AG09319 (cell line): ENCODE measurements at regions not wholly inside any gene's neighbourhood (a gene's known extent, or its start where the extent isn't known, plus 50 kb on each side); places are given as distances from the start of the nearest gene placed in this dataset.

ENCODE experiments used
- DNase-seq: peaks from one replicate; pipeline ENCODE4 v3.0.0-alpha.2; 2010; ENCODE audit warnings: low read depth; ENCODE audit errors: extremely low read depth
- TF ChIP-seq, protein P1 (sequence below): IDR thresholded peaks from 2 replicates; pipeline ENCODE4 v1.5.1; 2011; ENCODE audit warnings: low read depth, mild to moderate bottlenecking, inconsistent platforms, low read length, moderate library complexity

DNA sequence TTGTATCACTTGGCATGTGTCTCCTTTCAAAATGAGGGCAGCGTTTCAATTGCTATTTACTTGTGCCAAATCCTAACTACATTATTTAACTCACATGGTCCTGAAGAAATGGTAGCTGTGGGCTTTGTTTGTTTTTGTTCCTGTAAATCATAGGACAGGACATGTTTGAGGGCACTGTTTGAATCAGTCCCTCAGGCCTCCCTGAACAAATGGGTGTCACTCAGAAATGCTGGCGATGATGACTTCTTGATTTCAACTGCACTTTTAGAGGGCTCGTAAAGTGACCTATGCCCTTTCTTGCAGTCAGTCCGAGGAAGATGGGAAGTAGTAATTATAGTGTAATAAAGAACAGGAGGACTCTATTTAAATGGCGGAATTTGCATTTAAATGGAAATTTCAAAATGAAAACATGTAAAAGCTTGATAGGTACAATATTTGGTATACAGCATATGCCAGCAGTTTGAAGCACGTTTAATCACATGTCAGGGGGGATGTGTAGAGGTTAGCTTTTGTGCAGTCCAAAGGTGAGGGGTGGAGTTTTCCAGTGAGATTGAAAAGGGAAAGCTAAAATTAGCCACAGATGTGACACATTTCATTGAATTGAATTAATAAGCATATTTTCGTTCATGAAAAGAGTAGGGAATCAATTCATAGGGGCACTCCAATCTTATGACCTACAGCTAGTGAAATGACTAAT is 1958.7 kb upstream of the IGFBP7 start:
- no peak for DNase-seq
- TF ChIP-seq, protein P1, sequence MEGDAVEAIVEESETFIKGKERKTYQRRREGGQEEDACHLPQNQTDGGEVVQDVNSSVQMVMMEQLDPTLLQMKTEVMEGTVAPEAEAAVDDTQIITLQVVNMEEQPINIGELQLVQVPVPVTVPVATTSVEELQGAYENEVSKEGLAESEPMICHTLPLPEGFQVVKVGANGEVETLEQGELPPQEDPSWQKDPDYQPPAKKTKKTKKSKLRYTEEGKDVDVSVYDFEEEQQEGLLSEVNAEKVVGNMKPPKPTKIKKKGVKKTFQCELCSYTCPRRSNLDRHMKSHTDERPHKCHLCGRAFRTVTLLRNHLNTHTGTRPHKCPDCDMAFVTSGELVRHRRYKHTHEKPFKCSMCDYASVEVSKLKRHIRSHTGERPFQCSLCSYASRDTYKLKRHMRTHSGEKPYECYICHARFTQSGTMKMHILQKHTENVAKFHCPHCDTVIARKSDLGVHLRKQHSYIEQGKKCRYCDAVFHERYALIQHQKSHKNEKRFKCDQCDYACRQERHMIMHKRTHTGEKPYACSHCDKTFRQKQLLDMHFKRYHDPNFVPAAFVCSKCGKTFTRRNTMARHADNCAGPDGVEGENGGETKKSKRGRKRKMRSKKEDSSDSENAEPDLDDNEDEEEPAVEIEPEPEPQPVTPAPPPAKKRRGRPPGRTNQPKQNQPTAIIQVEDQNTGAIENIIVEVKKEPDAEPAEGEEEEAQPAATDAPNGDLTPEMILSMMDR = no peak

DNA sequence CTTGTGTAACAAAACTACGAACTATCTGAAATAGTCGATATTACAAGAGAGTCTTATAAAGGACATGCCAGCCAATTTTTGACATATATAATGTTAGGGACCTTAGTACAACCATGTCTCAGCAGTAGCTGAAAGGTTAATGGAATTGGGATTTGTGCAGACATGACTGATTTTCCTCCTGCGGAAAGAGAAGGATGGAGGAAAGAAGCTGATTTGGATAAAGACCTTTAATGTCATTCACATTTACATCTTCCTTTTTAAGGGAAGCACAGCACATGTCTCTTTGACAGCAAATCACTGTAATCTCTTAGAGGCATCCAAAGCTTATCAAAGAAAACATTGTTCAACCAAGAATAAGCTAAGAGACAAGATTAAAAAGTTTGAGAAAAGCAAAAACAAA is 1976.2 kb upstream of the IGFBP7 start:
- DNase-seq = no peak
- TF ChIP-seq, protein P1 = no peak

DNA sequence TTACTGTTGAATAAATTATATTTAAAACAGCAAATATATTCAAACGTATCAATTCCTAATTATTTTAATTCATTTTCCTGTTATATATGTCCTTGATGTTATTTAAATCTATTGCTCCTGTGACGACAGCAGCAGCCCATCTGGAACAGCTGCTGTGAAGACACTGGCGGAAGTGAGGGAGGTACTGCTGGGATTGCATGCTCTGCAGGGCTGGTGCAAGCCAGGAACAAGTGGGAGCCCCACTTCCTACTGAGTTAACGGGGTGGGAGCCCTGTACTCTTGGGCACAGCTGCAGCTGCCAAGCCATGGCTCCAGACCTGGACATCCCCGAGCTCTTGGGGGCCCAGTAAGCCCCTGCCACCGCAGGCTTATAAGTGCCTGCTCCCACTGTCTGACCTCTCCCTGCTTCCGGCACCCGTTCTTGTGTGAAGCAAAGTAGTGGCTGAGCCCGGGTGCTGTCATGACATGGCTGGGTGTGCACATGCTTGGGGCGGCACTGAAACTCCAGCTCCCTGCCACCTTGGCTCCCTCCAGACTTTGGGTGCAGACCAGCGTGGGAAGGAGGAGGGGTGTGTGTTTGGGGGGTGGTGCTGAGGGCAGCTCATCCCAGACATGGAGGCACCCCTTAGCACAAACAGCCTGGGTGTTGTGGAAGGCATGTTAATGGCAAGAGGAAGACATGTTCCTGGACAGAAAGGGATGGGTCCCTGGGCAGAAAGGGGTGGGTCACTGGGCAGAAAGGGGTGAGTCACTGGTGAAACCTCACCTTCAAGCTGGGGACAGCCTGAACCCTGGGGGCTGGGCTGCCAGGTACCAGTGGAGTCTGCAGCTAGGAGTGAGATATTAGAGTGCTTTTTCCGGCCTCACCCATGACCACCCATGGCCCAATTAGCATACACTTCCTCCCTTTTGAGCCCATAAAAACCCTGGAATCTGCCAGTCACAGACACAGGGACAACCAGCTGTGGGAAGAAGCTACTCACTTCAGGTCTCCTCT is 1981.3 kb upstream of the IGFBP7 start:
- no peak for DNase-seq
- TF ChIP-seq, protein P1 = no peak

DNA sequence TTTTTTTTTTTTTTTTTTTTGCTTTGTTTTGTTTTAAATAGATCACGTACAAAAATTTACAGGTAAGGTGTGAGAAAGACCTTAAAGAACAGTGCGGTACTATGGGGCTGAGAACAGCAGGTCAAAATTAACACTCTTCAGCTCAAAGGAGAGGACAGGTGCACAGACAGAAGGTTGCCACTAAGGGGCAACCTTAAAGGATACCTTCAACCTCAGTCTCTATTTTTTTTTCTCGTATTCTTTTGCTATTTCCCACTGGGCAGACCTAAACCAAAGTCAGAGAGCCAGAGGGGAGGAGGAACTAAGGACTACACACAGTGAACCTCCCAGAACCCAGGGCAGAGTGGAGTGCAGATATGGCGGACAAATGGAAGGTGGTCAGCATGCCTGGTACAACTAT is 1984.3 kb upstream of the IGFBP7 start:
- TF ChIP-seq, protein P1 = no peak
- no peak for DNase-seq

DNA sequence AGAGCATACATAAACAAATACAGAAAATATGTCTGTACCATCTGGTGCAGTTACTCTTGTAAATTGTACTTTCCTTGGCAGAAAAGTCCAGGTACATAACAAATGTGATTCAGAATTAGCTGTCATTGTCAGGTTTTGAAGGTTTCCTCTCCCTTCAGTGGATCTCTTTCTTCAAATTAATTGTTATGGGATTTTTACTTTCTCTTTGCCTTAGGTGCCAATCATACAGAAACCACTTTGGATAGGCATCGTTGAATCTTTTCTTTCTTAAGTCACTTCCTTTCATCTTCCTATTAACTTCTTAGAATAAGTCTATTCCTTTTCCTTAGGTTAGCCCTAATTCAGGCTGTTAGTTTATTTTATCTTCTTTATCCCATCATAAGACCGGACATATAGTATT is 1992.1 kb upstream of the IGFBP7 start:
- DNase-seq = no peak
- TF ChIP-seq, protein P1 = no peak

DNA sequence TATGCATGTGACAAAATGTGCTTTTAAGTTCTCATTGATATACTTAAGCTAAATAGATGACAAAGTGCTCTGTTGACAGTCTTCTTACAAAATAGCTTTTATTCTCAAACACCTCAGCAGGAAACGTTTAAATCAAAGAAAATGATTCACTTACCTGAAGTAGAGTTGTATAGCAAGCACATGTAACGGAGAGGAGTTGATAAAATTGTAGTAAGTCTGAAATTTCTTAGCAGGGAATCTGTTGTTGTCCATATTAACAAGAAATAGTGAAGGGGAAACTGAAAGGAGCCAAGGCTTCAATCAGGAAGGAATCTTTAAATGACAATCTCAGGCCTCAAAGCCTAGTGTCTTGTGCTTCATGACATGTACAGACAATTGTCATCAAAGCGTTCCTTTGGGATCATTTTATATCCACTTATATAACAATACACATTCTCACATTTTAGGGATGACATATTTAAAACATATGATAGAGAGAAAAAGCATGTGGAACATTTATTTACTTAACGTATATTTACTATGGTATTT is 2010.2 kb upstream of the IGFBP7 start:
- DNase-seq = no peak
- TF ChIP-seq, protein P1 = no peak

DNA sequence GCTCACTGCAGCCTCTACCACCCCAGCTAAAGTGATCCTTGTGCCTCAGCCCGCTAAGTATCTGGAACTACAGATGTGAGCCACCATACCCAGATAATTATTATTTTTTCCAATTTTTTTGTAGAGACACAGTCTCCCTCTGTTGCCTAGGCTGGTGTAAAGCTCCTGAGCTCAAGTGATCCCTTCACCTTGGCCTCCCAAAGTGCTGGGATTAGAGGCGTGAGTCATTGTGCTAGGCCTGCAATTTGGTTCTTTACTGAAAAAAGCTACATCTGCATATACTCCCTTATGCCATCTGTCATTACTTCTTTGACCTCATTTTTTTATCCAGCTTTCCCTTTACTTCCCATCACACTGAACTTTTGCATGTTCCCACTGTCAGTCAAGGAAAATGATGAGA is 2012.4 kb upstream of the IGFBP7 start:
- TF ChIP-seq, protein P1 = no peak
- no peak for DNase-seq
